ENCODE measurements at regions not wholly inside any gene's neighbourhood (a gene's known extent, or its start where the extent isn't known, plus 50 kb on each side); places are given as distances from the start of the nearest gene placed in this dataset.

GRCh38 chr18:50451100-50451842, 76.4 kb downstream of the SKA1 start:
- Histone ChIP-seq H2BK20ac (ENCODE audit: low read length) (no peak overlapping the region), H3K23ac (ENCODE audit: insufficient read length) (no peak overlapping the region), H3K4ac (replicated peaks; ENCODE audit: insufficient read length, low read depth, low read length) (no peak overlapping the region), H4K20me1 (replicated peaks in 1 of 2; ENCODE audit: control insufficient read depth in 1 of 2, insufficient read depth in 2 of 2, low read length in 2 of 2) (no peaks in the 10 kb centered on the region), H3K4me1 (replicated peaks in 1 of 4; ENCODE audit: control insufficient read depth in 3 of 4, insufficient read depth in 4 of 4, low read length in 3 of 4) (peaks cover 0 to 6% (median 0%) of the 10 kb centered on the region in 4 experiments; a peak in 2 of 7 replicates), H3K4me2 (ENCODE audit: insufficient read depth in 1 of 2, low read depth in 2 of 2, low read length in 2 of 2) (no peak overlapping the region), H3K36me3 (ENCODE audit: control insufficient read depth in 2 of 4, insufficient read depth in 4 of 4, low read length in 3 of 4) (no peaks in the 10 kb centered on the region), H3K9ac (replicated peaks in 1 of 4; ENCODE audit: extremely low read depth in 1 of 4, low read depth in 3 of 4, low read length in 3 of 4) (no peak overlapping the region), H2BK120ac (replicated peaks; ENCODE audit: low read depth, low read length) (no peak overlapping the region), H2BK12ac (ENCODE audit: low read depth, low read length) (no peak overlapping the region), H4K8ac (ENCODE audit: extremely low read depth, insufficient read depth, low read length) (no peak overlapping the region), H4K91ac (replicated peaks; ENCODE audit: insufficient read length, low read length) (no peak overlapping the region), H4K5ac (ENCODE audit: insufficient read length, low read depth, low read length) (no peak overlapping the region), H2BK15ac (ENCODE audit: low read length) (no peak overlapping the region), H2BK5ac (ENCODE audit: low read depth, low read length) (no peak overlapping the region), H3K9me3 (ENCODE audit: insufficient read depth in 2 of 2, low read depth in 1 of 2, low read length in 1 of 2) (no peaks in the 10 kb centered on the region), H3K79me1 (ENCODE audit: low read depth, low read length) (no peaks in the 10 kb centered on the region), H3K27me3 (replicated peaks in 1 of 4; ENCODE audit: control insufficient read depth in 3 of 4, extremely low read depth in 1 of 4, insufficient read depth in 3 of 4, low read length in 3 of 4) (no peaks in the 10 kb centered on the region; a peak in 1 of 7 replicates), H3K14ac (ENCODE audit: insufficient read length) (no peak overlapping the region), H2AFZ (ENCODE audit: low read length) (no peak overlapping the region; the same call in 1 of the 2 replicates), H3K18ac (ENCODE audit: extremely low read depth, low read length) (no peak overlapping the region), H3K23me2 (ENCODE audit: low read depth, low read length) (no peaks in the 10 kb centered on the region), H3K4me3 (ENCODE audit: extremely low read depth in 1 of 4, insufficient read depth in 2 of 4, low read depth in 3 of 4, low read length in 4 of 4) (no peak overlapping the region), H3K79me2 (ENCODE audit: control insufficient read depth in 1 of 2, insufficient read depth in 2 of 2, low read length in 2 of 2) (no peaks in the 10 kb centered on the region), H3K56ac (replicated peaks; ENCODE audit: insufficient read length, low read depth, low read length) (no peak overlapping the region), H3K27ac (ENCODE audit: low read depth, low read length) (no peak overlapping the region), H2AK5ac (ENCODE audit: low read depth, low read length) (no peak overlapping the region)
- TF ChIP-seq MAX (IDR thresholded peaks at IDR 0.05) (no peak), JUN (IDR thresholded peaks at IDR 0.05; ENCODE audit: low read depth, low read length) (no peak)
- TF ChIP-seq, protein P1, sequence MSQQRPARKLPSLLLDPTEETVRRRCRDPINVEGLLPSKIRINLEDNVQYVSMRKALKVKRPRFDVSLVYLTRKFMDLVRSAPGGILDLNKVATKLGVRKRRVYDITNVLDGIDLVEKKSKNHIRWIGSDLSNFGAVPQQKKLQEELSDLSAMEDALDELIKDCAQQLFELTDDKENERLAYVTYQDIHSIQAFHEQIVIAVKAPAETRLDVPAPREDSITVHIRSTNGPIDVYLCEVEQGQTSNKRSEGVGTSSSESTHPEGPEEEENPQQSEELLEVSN (IDR thresholded peaks at IDR 0.05) = no peak
- ChIA-PET POLR2A (ENCODE audit: partially characterized antibody) (no interaction called here), CTCF (ENCODE audit: partially characterized antibody) (interaction anchor here (0.8 kb wide), 1 partner anchor 22 kb away, joined by 4 read pairs; no protein-coding TSS in a partner anchor)
- FAIRE-seq (peak; percentile 58), DNase-seq (ENCODE audit: low read depth in 1 of 2, low spot score in 2 of 2) (no peak)
- 82% methylated on average over 7 of the region's 7 CpGs; no CpG with 5 or more reads in 1 of the 2 experiments for WGBS, 2 experiments (ENCODE audit: extremely low coverage in 1 of 2, insufficient coverage in 1 of 2, insufficient read length in 1 of 2, insufficient replicate concordance in 2 of 2, low coverage in 1 of 2, low lambda C conversion rate in 2 of 2, missing lambda C conversion rate in 1 of 2)
